Panc1 (cell line): ENCODE measurements at regions not wholly inside any gene's neighbourhood (a gene's known extent, or its start where the extent isn't known, plus 50 kb on each side); places are given as distances from the start of the nearest gene placed in this dataset.

Experiments
- ATAC-seq: fragments of 200-7000 bp; cut with Tn5 transposase; 2 replicates; pipeline ENCODE4 v1.9.1; 2020; ENCODE audit warnings: mild to moderate bottlenecking, moderate library complexity
- BruUV-seq: library from RNA; stranded (reverse); fragments of 400-500 nt; replicated peaks from 2 replicates; lab custom pipeline; 2021; lab: Mats Ljungman, UMichigan
- CTCF ChIA-PET: fragments of 300-600 bp; sonication (Branson Sonifier 250); formaldehyde crosslinking; loops from one replicate; lab custom pipeline; 2022; ENCODE audit warnings: antibody characterized with exemption; lab: Charles Lee
- POLR2A ChIA-PET: fragments of 300-600 bp; sonication (Branson Sonifier 250); formaldehyde crosslinking; loops from one replicate; lab custom pipeline; 2022; ENCODE audit warnings: antibody characterized with exemption; lab: Charles Lee
- DNase-seq: peaks from one replicate; pipeline ENCODE4 v3.0.0-alpha.2; 2010; ENCODE audit warnings: low read depth, low spot score
- H3K27ac ChIP-seq: 2 replicates; pipeline ENCODE4 v1.5.1; 2011; ENCODE audit warnings: mild to moderate bottlenecking, low read length, inconsistent platforms
- H3K27me3 ChIP-seq: fragments of 200-500 bp; sonication (Bioruptor generic); 2 replicates; pipeline ENCODE4 v1.6.0; 2014; ENCODE audit warnings: low read length, inconsistent platforms; ENCODE audit not compliant: control insufficient read depth, insufficient read depth
- H3K36me3 ChIP-seq: fragments of 200-500 bp; sonication (Bioruptor generic); 2 replicates; pipeline ENCODE4 v1.5.1; 2014; ENCODE audit warnings: inconsistent platforms, mild to moderate bottlenecking, low read length, moderate library complexity; ENCODE audit not compliant: control insufficient read depth, insufficient read depth
- H3K4me1 ChIP-seq: 2 replicates; pipeline ENCODE4 v1.5.1; 2011; ENCODE audit warnings: inconsistent platforms, mild to moderate bottlenecking, low read length, moderate library complexity; ENCODE audit not compliant: control insufficient read depth, insufficient read depth
- H3K4me3 ChIP-seq, 2 experiments: 2 replicates each; pipeline ENCODE4 v1.5.1; 2011 to 2012; ENCODE audit warnings: low read depth in 2 of 2, low read length in 2 of 2, mild to moderate bottlenecking in 2 of 2, inconsistent platforms in 1 of 2, moderate library complexity in 1 of 2
- H3K9me3 ChIP-seq: fragments of 200-500 bp; sonication (Bioruptor generic); 2 replicates; pipeline ENCODE4 v1.5.1; 2014; ENCODE audit warnings: low read depth, mild to moderate bottlenecking, inconsistent platforms, low read length, moderate library complexity; ENCODE audit not compliant: control insufficient read depth, insufficient read depth
- CTCF ChIP-seq: fragments of 450-650 bp; IDR thresholded peaks from 2 replicates; pipeline ENCODE4 v1.5.1; 2017; ENCODE audit warnings: mild to moderate bottlenecking
- POLR2AphosphoS5 ChIP-seq: IDR thresholded peaks from 2 replicates; pipeline ENCODE4 v1.6.1; 2012; ENCODE audit warnings: mild to moderate bottlenecking, low read depth, low read length, moderate library complexity
- REST ChIP-seq, 2 experiments: IDR thresholded peaks; 2 replicates each; pipeline ENCODE4 v1.6.1; 2011 to 2012; ENCODE audit warnings: low read depth in 2 of 2, control low read depth in 1 of 2, low read length in 1 of 2, mild to moderate bottlenecking in 1 of 2, moderate library complexity in 1 of 2; ENCODE audit not compliant: insufficient read depth in 1 of 2
- SIN3A ChIP-seq: IDR thresholded peaks from 2 replicates; pipeline ENCODE4 v1.6.1; 2012; ENCODE audit warnings: low read depth, mild to moderate bottlenecking, low read length, moderate library complexity, borderline replicate concordance; ENCODE audit not compliant: insufficient read depth
- TCF7L2 ChIP-seq: IDR thresholded peaks from 2 replicates; pipeline ENCODE4 v1.6.1; 2011; ENCODE audit warnings: mild to moderate bottlenecking, low read depth, low read length, inconsistent platforms
- in situ Hi-C: cut with HindIII; loops from 2 replicates; pipeline ENCODE4 v1.10.0; 2016; ENCODE audit warnings: low sequenced_read_pairs, low pct_unique_long_range_greater_than_20kb
- intact Hi-C: fragments of 100-400 bp; cut with micrococcal nuclease; formaldehyde crosslinking; loops from one replicate; pipeline ENCODE4 v1.10.0; 2022; ENCODE audit not compliant: unreplicated experiment

- intact Hi-C loops (no loop called here), in situ Hi-C loops (no loop called here)
- BruUV-seq = no TSS peak
- no peaks in the 10 kb centered on the region for H3K4me1 ChIP-seq
- no peak for DNase-seq
- H3K27ac ChIP-seq = no peak overlapping the region
- no peaks in the 10 kb centered on the region for H3K9me3 ChIP-seq
- no peak overlapping the region for H3K4me3 ChIP-seq
- TF ChIP-seq TCF7L2 = no peak
- H3K27me3 ChIP-seq = no peaks in the 10 kb centered on the region
- ChIA-PET CTCF (no interaction called here), POLR2A (no interaction called here)
- no peak for ATAC-seq
- H3K36me3 ChIP-seq = no peaks in the 10 kb centered on the region
These were observed 749.1 kb downstream of the DACH1 start for GRCh38 chr13:71117920-71118319.

- no peak overlapping the region for H3K27ac ChIP-seq
- BruUV-seq = no TSS peak
- H3K4me1 ChIP-seq = no peaks in the 10 kb centered on the region
- no peaks in the 10 kb centered on the region for H3K9me3 ChIP-seq
- DNase-seq (no peak), ATAC-seq (no peak)
- POLR2A ChIA-PET = no interaction called here
- TF ChIP-seq SIN3A (no peak), CTCF (no peak), TCF7L2 (no peak), REST (IDR thresholded peaks at IDR 0.05; ENCODE audit: insufficient read depth in 1 of 2, low read depth in 2 of 2, low read length in 1 of 2) (no peak), POLR2AphosphoS5 (no peak)
- no peaks in the 10 kb centered on the region for H3K36me3 ChIP-seq
- H3K4me3 ChIP-seq = no peak overlapping the region
- CTCF ChIA-PET = no interaction called here
- H3K27me3 ChIP-seq = no peaks in the 10 kb centered on the region
- in situ Hi-C loops (no loop called here), intact Hi-C loops (no loop called here)
These were observed 751.7 kb downstream of the DACH1 start for GRCh38 chr13:71115301-71115700.

GRCh38 chr13:71096421-71096820, 770.6 kb downstream of the DACH1 start:
- Histone ChIP-seq H3K9me3 (no peaks in the 10 kb centered on the region), H3K4me1 (no peaks in the 10 kb centered on the region), H3K27me3 (no peaks in the 10 kb centered on the region), H3K36me3 (no peaks in the 10 kb centered on the region), H3K27ac (no peak overlapping the region), H3K4me3 (no peak overlapping the region)
- DNase-seq = no peak
- no TSS peak for BruUV-seq
- ATAC-seq = no peak
- intact Hi-C loops (no loop called here), in situ Hi-C loops (no loop called here)
- POLR2A ChIA-PET = no interaction called here
- TF ChIP-seq CTCF (no peak), SIN3A (no peak), POLR2AphosphoS5 (no peak), REST (IDR thresholded peaks at IDR 0.05; ENCODE audit: insufficient read depth in 1 of 2, low read depth in 2 of 2, low read length in 1 of 2) (no peak), TCF7L2 (no peak)
- CTCF ChIA-PET = no interaction called here
